Activated naive CD8-positive, alpha-beta T cell treated with anti-CD3 and anti-CD28 coated beads, Interleukin-2, amount 10 ng/mL, durations not matched to agents 7 days and 5 days (primary cell): ENCODE measurements at regions not wholly inside any gene's neighbourhood (a gene's known extent, or its start where the extent isn't known, plus 50 kb on each side); places are given as distances from the start of the nearest gene placed in this dataset.
"Not testable (repeated sequence)": the region's sequence is repeated elsewhere in the genome, so short reads cannot be mapped to it uniquely, and the experiment has no call there.

ENCODE experiments used
- ATAC-seq: fragments of 150-1000 bp; cut with Tn5 transposase; one replicate; pipeline ENCODE4 v1.10.0; 2021; ENCODE audit warnings: low read depth, moderate library complexity
- POLR2A ChIA-PET: fragments of 350-600 bp; sonication (Branson Sonifier 250); formaldehyde crosslinking; loops from one replicate; lab custom pipeline; 2021; ENCODE audit warnings: antibody characterized with exemption; lab: Charles Lee
- DNase-seq: peaks from one replicate; pipeline ENCODE4 v3.0.0; 2021
- H3K27ac Mint-ChIP-seq: one replicate; pipeline ENCODE4 v1.8.0; 2022; ENCODE audit warnings: mild to moderate bottlenecking, mixed read lengths
- H3K27me3 Mint-ChIP-seq: one replicate; pipeline ENCODE4 v1.8.0; 2022; ENCODE audit warnings: mild to moderate bottlenecking, moderate library complexity, mixed read lengths
- H3K36me3 Mint-ChIP-seq: one replicate; pipeline ENCODE4 v1.8.0; 2021; ENCODE audit warnings: mild to moderate bottlenecking, mixed read lengths
- H3K4me1 Mint-ChIP-seq: one replicate; pipeline ENCODE4 v1.8.0; 2021; ENCODE audit warnings: mixed read lengths
- H3K4me3 Mint-ChIP-seq: one replicate; pipeline ENCODE4 v1.8.0; 2022; ENCODE audit warnings: mild to moderate bottlenecking, moderate library complexity, mixed read lengths
- H3K9me3 Mint-ChIP-seq: one replicate; pipeline ENCODE4 v1.8.0; 2021; ENCODE audit warnings: mixed read lengths

- DNase-seq (no peak), ATAC-seq (no peak)
- Mint-ChIP-seq H3K27ac (no peak overlapping the region), H3K9me3 (no peaks in the 10 kb centered on the region), H3K36me3 (no peaks in the 10 kb centered on the region), H3K27me3 (peaks cover 3% of the 10 kb centered on the region), H3K4me1 (no peaks in the 10 kb centered on the region), H3K4me3 (no peak overlapping the region)
- POLR2A ChIA-PET, result no interaction called here
Measured at GRCh38 chr10:51006686-51007085, 67.6 kb upstream of the PRKG1 start.

GRCh38 chr10:51007781-51008180 lies 66.5 kb upstream of the PRKG1 start:
- Mint-ChIP-seq H3K27ac (no peak overlapping the region), H3K4me3 (no peak overlapping the region), H3K36me3 (no peaks in the 10 kb centered on the region), H3K9me3 (no peaks in the 10 kb centered on the region), H3K4me1 (no peaks in the 10 kb centered on the region), H3K27me3 (peaks cover 3% of the 10 kb centered on the region)
- POLR2A ChIA-PET, result no interaction called here
- ATAC-seq (no peak), DNase-seq (no peak)

- Mint-ChIP-seq H3K27ac (no peak overlapping the region), H3K4me1 (no peaks in the 10 kb centered on the region), H3K9me3 (no peaks in the 10 kb centered on the region), H3K27me3 (peaks cover 3% of the 10 kb centered on the region), H3K36me3 (no peaks in the 10 kb centered on the region), H3K4me3 (no peak overlapping the region)
- DNase-seq (no peak), ATAC-seq (no peak)
- POLR2A ChIA-PET, result no interaction called here
Measured at GRCh38 chr10:51008346-51008745, 65.9 kb upstream of the PRKG1 start.

GRCh38 chr10:51010977-51011376 lies 63.3 kb upstream of the PRKG1 start:
- no peaks in the 10 kb centered on the region for H3K36me3 Mint-ChIP-seq
- no peak overlapping the region for H3K4me3 Mint-ChIP-seq
- POLR2A ChIA-PET, result no interaction called here
- no peaks in the 10 kb centered on the region for H3K4me1 Mint-ChIP-seq
- ATAC-seq (no peak), DNase-seq (no peak)
- no peaks in the 10 kb centered on the region for H3K9me3 Mint-ChIP-seq
- no peak overlapping the region for H3K27ac Mint-ChIP-seq
- peaks cover 3% of the 10 kb centered on the region for H3K27me3 Mint-ChIP-seq

- Mint-ChIP-seq H3K27ac (no peak overlapping the region), H3K4me1 (no peaks in the 10 kb centered on the region), H3K9me3 (no peaks in the 10 kb centered on the region), H3K4me3 (no peak overlapping the region), H3K36me3 (no peaks in the 10 kb centered on the region), H3K27me3 (peaks cover 3% of the 10 kb centered on the region)
- POLR2A ChIA-PET, result no interaction called here
- DNase-seq (no peak), ATAC-seq (no peak)
Measured at GRCh38 chr10:51012073-51012472, 62.2 kb upstream of the PRKG1 start.

GRCh38 chr10:51014680-51015389 lies 59.5 kb upstream of the PRKG1 start:
- Mint-ChIP-seq H3K9me3 (no peaks in the 10 kb centered on the region), H3K4me3 (no peak overlapping the region), H3K27me3 (no peaks in the 10 kb centered on the region), H3K36me3 (no peaks in the 10 kb centered on the region), H3K27ac (no peak overlapping the region), H3K4me1 (no peaks in the 10 kb centered on the region)
- ATAC-seq (no peak), DNase-seq (no peak)
- POLR2A ChIA-PET, result no interaction called here

GRCh38 chr10:51015390-51015754 lies 58.9 kb upstream of the PRKG1 start:
- H3K27ac Mint-ChIP-seq, DNase-seq, ATAC-seq, H3K27me3 Mint-ChIP-seq, H3K4me3 Mint-ChIP-seq, POLR2A ChIA-PET, H3K9me3 Mint-ChIP-seq, H3K4me1 Mint-ChIP-seq, H3K36me3 Mint-ChIP-seq: not testable (repeated sequence)

- Mint-ChIP-seq H3K36me3 (no peaks in the 10 kb centered on the region), H3K27me3 (no peaks in the 10 kb centered on the region), H3K9me3 (no peaks in the 10 kb centered on the region), H3K4me1 (no peaks in the 10 kb centered on the region), H3K4me3 (no peak overlapping the region), H3K27ac (no peak overlapping the region)
- ATAC-seq (no peak), DNase-seq (no peak)
- POLR2A ChIA-PET, result no interaction called here
Measured at GRCh38 chr10:51020200-51020599, 54.1 kb upstream of the PRKG1 start.

- DNase-seq (no peak), ATAC-seq (no peak)
- POLR2A ChIA-PET, result no interaction called here
- Mint-ChIP-seq H3K4me1 (no peaks in the 10 kb centered on the region), H3K9me3 (no peaks in the 10 kb centered on the region), H3K27ac (no peak overlapping the region), H3K27me3 (peaks cover 9% of the 10 kb centered on the region), H3K36me3 (no peaks in the 10 kb centered on the region), H3K4me3 (no peak overlapping the region)
Measured at GRCh38 chr10:51022933-51023585, 51.2 kb upstream of the PRKG1 start.

GRCh38 chr10:51023636-51024035 lies 50.7 kb upstream of the PRKG1 start:
- no peak overlapping the region for H3K27ac Mint-ChIP-seq
- POLR2A ChIA-PET, result no interaction called here
- no peaks in the 10 kb centered on the region for H3K36me3 Mint-ChIP-seq

More at GRCh38 chr10:51023636-51024035, 50.7 kb upstream of the PRKG1 start:
- no peaks in the 10 kb centered on the region for H3K4me1 Mint-ChIP-seq
- H3K27me3 Mint-ChIP-seq, result peaks cover 9% of the 10 kb centered on the region
- no peaks in the 10 kb centered on the region for H3K9me3 Mint-ChIP-seq
- no peak for DNase-seq
- no peak for ATAC-seq
- no peak overlapping the region for H3K4me3 Mint-ChIP-seq
